GM23338 (cell line): ENCODE measurements at regions not wholly inside any gene's neighbourhood (a gene's known extent, or its start where the extent isn't known, plus 50 kb on each side); places are given as distances from the start of the nearest gene placed in this dataset.

ENCODE experiments used
- ATAC-seq: fragments of 200-7000 bp; cut with Tn5 transposase; 3 replicates; pipeline ENCODE4 v1.9.1; 2020
- DNase-seq: peaks from one replicate; pipeline ENCODE4 v3.0.0-alpha.2; 2015; ENCODE audit warnings: low spot score
- H2AFZ ChIP-seq: fragments of 200-600 bp; sonication (generic); 2 replicates; pipeline ENCODE4 v1.8.0; 2016; ENCODE audit warnings: antibody characterized with exemption, mild to moderate bottlenecking, moderate library complexity
- H3F3A ChIP-seq: fragments of 200-600 bp; sonication (generic); replicated peaks from 2 replicates; pipeline ENCODE4 v1.8.0; 2017; ENCODE audit warnings: antibody characterized with exemption, mixed run types, low read depth
- H3K27ac ChIP-seq: fragments of 200-600 bp; sonication (generic); 2 replicates; pipeline ENCODE4 v1.6.1; 2016; ENCODE audit warnings: low read depth
- H3K27me3 ChIP-seq: fragments of 200-600 bp; sonication (generic); 2 replicates; pipeline ENCODE4 v1.8.0; 2016; ENCODE audit warnings: mild to moderate bottlenecking, mixed run types, moderate library complexity; ENCODE audit not compliant: insufficient read depth
- H3K36me3 ChIP-seq: fragments of 200-600 bp; sonication (generic); 2 replicates; pipeline ENCODE4 v1.8.0; 2016; ENCODE audit warnings: mild to moderate bottlenecking; ENCODE audit not compliant: insufficient read depth
- H3K4me1 ChIP-seq: fragments of 200-600 bp; sonication (generic); 2 replicates; pipeline ENCODE4 v1.8.0; 2016; ENCODE audit warnings: mild to moderate bottlenecking, moderate library complexity; ENCODE audit not compliant: insufficient read depth
- H3K4me2 ChIP-seq: fragments of 200-600 bp; sonication (generic); 2 replicates; pipeline ENCODE4 v1.7.1; 2017; ENCODE audit warnings: mixed run types
- H3K4me3 ChIP-seq: fragments of 200-600 bp; sonication (generic); 2 replicates; pipeline ENCODE4 v1.6.1; 2016; ENCODE audit warnings: mixed run types
- H3K79me2 ChIP-seq: fragments of 200-600 bp; sonication (generic); replicated peaks from 2 replicates; pipeline ENCODE4 v1.8.0; 2017; ENCODE audit warnings: mild to moderate bottlenecking; ENCODE audit not compliant: insufficient read depth
- H3K9me2 ChIP-seq: fragments of 200-600 bp; sonication (generic); 2 replicates; pipeline ENCODE4 v1.8.0; 2017; ENCODE audit not compliant: insufficient read depth
- H4K20me1 ChIP-seq: fragments of 200-600 bp; sonication (generic); replicated peaks from 2 replicates; pipeline ENCODE4 v1.8.0; 2017; ENCODE audit warnings: mild to moderate bottlenecking; ENCODE audit not compliant: insufficient read depth
- H3K27ac Mint-ChIP-seq: 2 replicates; pipeline ENCODE4 v1.8.0; 2020; ENCODE audit warnings: inconsistent platforms, mild to moderate bottlenecking, moderate library complexity, mixed read lengths
- H3K27me3 Mint-ChIP-seq: 3 replicates; pipeline ENCODE4 v1.8.0; 2022; ENCODE audit warnings: low read depth, mild to moderate bottlenecking, moderate library complexity, mixed read lengths, inconsistent platforms; ENCODE audit not compliant: insufficient read depth, poor library complexity
- H3K36me3 Mint-ChIP-seq: 3 replicates; pipeline ENCODE4 v1.8.0; 2021; ENCODE audit warnings: low read depth, mild to moderate bottlenecking, inconsistent platforms, moderate library complexity, mixed read lengths
- H3K4me1 Mint-ChIP-seq: 3 replicates; pipeline ENCODE4 v1.8.0; 2020; ENCODE audit warnings: mild to moderate bottlenecking, inconsistent platforms, mixed read lengths
- H3K4me3 Mint-ChIP-seq: 3 replicates; pipeline ENCODE4 v1.8.0; 2021; ENCODE audit warnings: moderate library complexity, mild to moderate bottlenecking, inconsistent platforms, mixed read lengths
- H3K9me3 Mint-ChIP-seq: 3 replicates; pipeline ENCODE4 v1.8.0; 2020; ENCODE audit warnings: moderate library complexity, mild to moderate bottlenecking, inconsistent platforms, mixed read lengths
- CREB1 ChIP-seq: fragments of 250-450 bp; sonication (Bioruptor Pico); IDR thresholded peaks from 2 replicates; pipeline ENCODE4 v1.5.0; 2020; ENCODE audit warnings: low read depth, mild to moderate bottlenecking, moderate library complexity
- EZH2phosphoT487 ChIP-seq: fragments of 200-600 bp; sonication (generic); IDR thresholded peaks from one replicate; pipeline ENCODE4 v1.8.1; 2018; ENCODE audit warnings: antibody characterized with exemption; ENCODE audit not compliant: unreplicated experiment
- NANOG ChIP-seq: IDR thresholded peaks from 2 replicates; pipeline ENCODE4 v1.6.1; 2016; ENCODE audit warnings: antibody characterized with exemption, borderline replicate concordance
- POLR2AphosphoS5 ChIP-seq: IDR thresholded peaks from 2 replicates; pipeline ENCODE4 v1.6.1; 2016; ENCODE audit warnings: antibody characterized with exemption, low read depth
- STAT1 ChIP-seq: IDR thresholded peaks from one replicate; pipeline ENCODE4 v1.6.1; 2016; ENCODE audit warnings: antibody characterized with exemption; ENCODE audit not compliant: unreplicated experiment
- ZNF114 ChIP-seq: fragments of 250-450 bp; sonication (Bioruptor Pico); IDR thresholded peaks from 2 replicates; pipeline ENCODE4 v1.5.0; 2020; ENCODE audit warnings: mild to moderate bottlenecking, moderate library complexity
- ZNF331 ChIP-seq: fragments of 250-450 bp; sonication (Bioruptor Pico); IDR thresholded peaks from 2 replicates; pipeline ENCODE4 v1.5.0; 2020; ENCODE audit warnings: low read depth, mild to moderate bottlenecking, moderate library complexity
- TF ChIP-seq, protein P1 (sequence below): IDR thresholded peaks from one replicate; pipeline ENCODE4 v1.6.1; 2018; ENCODE audit warnings: antibody characterized with exemption; ENCODE audit not compliant: unreplicated experiment
- TF ChIP-seq, protein P2 (sequence below), 2 experiments: fragments of 200-600 bp in 1 of 2; sonication (generic) in 1 of 2; conservative IDR thresholded peaks; 2 replicates each; pipeline versions ENCODE4 v1.5.1 to v1.6.1; 2016 to 2017; ENCODE audit warnings: antibody characterized with exemption in 2 of 2, low read depth in 2 of 2, mild to moderate bottlenecking in 2 of 2, moderate library complexity in 1 of 2
- TF ChIP-seq, protein P3 (sequence below): IDR thresholded peaks from 2 replicates; pipeline ENCODE4 v1.6.1; 2016; ENCODE audit warnings: antibody characterized with exemption

DNA sequence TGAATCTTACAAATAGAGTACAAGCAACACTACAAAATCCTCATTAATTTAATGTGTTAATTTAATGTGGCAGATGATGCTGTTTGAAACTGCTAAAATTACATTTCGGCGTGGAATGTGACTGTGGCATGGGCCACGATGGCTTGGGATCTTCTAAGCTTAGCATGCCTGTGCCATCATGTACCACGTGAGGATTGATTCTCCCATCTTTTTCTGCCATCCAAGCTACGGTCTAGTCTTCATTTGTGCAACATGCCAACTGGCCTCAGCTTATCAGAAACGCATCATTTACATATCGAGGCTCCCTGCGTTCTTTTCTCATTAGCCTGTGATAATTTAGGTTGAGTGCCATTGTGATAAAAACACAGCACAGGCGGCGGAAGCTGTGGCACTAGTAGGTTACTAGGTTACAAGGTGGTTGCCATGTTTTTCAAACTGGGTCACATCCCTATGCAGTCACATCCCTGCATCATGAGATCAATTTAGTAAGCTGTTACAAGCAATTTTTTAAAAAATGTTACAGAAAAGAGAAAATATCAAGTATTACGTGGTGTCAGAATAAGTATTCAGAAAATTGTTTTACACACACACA is 189.9 kb upstream of the RBPJ start (continued):
- TF ChIP-seq, protein P1, sequence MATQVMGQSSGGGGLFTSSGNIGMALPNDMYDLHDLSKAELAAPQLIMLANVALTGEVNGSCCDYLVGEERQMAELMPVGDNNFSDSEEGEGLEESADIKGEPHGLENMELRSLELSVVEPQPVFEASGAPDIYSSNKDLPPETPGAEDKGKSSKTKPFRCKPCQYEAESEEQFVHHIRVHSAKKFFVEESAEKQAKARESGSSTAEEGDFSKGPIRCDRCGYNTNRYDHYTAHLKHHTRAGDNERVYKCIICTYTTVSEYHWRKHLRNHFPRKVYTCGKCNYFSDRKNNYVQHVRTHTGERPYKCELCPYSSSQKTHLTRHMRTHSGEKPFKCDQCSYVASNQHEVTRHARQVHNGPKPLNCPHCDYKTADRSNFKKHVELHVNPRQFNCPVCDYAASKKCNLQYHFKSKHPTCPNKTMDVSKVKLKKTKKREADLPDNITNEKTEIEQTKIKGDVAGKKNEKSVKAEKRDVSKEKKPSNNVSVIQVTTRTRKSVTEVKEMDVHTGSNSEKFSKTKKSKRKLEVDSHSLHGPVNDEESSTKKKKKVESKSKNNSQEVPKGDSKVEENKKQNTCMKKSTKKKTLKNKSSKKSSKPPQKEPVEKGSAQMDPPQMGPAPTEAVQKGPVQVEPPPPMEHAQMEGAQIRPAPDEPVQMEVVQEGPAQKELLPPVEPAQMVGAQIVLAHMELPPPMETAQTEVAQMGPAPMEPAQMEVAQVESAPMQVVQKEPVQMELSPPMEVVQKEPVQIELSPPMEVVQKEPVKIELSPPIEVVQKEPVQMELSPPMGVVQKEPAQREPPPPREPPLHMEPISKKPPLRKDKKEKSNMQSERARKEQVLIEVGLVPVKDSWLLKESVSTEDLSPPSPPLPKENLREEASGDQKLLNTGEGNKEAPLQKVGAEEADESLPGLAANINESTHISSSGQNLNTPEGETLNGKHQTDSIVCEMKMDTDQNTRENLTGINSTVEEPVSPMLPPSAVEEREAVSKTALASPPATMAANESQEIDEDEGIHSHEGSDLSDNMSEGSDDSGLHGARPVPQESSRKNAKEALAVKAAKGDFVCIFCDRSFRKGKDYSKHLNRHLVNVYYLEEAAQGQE: no peak
- TF ChIP-seq EZH2phosphoT487: no peak
- TF ChIP-seq, protein P2, sequence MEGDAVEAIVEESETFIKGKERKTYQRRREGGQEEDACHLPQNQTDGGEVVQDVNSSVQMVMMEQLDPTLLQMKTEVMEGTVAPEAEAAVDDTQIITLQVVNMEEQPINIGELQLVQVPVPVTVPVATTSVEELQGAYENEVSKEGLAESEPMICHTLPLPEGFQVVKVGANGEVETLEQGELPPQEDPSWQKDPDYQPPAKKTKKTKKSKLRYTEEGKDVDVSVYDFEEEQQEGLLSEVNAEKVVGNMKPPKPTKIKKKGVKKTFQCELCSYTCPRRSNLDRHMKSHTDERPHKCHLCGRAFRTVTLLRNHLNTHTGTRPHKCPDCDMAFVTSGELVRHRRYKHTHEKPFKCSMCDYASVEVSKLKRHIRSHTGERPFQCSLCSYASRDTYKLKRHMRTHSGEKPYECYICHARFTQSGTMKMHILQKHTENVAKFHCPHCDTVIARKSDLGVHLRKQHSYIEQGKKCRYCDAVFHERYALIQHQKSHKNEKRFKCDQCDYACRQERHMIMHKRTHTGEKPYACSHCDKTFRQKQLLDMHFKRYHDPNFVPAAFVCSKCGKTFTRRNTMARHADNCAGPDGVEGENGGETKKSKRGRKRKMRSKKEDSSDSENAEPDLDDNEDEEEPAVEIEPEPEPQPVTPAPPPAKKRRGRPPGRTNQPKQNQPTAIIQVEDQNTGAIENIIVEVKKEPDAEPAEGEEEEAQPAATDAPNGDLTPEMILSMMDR (conservative IDR thresholded peaks at IDR 0.05; ENCODE audit: low read depth in 2 of 2): no peak
- no peak for TF ChIP-seq POLR2AphosphoS5
- TF ChIP-seq CREB1 (CRISPR knock-in tag): no peak
- TF ChIP-seq STAT1: no peak
- TF ChIP-seq, protein P3, sequence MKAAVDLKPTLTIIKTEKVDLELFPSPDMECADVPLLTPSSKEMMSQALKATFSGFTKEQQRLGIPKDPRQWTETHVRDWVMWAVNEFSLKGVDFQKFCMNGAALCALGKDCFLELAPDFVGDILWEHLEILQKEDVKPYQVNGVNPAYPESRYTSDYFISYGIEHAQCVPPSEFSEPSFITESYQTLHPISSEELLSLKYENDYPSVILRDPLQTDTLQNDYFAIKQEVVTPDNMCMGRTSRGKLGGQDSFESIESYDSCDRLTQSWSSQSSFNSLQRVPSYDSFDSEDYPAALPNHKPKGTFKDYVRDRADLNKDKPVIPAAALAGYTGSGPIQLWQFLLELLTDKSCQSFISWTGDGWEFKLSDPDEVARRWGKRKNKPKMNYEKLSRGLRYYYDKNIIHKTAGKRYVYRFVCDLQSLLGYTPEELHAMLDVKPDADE: no peak
- TF ChIP-seq ZNF331 (CRISPR knock-in tag): no peak
- no peak for TF ChIP-seq ZNF114 (CRISPR knock-in tag)

DNA sequence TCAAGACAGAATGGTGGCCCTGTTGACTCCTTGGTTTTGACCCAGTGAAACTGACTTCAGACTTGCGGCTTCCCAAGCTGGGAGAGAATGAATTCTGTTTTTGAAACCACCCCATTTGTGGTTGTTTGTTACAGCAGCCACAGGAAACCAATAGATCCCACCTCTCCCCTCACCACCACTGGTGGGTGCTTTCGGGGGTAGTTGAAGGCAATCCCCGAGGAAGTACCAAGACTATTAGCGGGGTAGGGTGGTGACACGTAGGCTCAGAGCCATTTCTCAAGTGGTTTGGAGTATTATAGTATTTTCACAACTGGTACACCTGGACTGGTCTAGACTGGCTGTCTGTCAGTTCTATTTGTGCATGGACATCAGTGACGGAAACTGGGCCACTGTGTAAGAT is 189.1 kb upstream of the RBPJ start:
- Histone ChIP-seq H3K9me2 (peaks cover 13% of the 10 kb centered on the region; the same call in 1 of the 2 replicates), H3K27me3 (no peaks in the 10 kb centered on the region), H3K27ac (no peak overlapping the region), H2AFZ (no peak overlapping the region), H3K4me1 (no peaks in the 10 kb centered on the region), H3F3A (no peaks in the 10 kb centered on the region), H3K4me3 (no peak overlapping the region), H3K79me2 (no peaks in the 10 kb centered on the region), H3K4me2 (no peak overlapping the region), H4K20me1 (no peaks in the 10 kb centered on the region), H3K36me3 (no peaks in the 10 kb centered on the region)
- no peaks in the 10 kb centered on the region for H3K4me1 Mint-ChIP-seq
- peaks cover 2% of the 10 kb centered on the region; the same call in 1 of the 3 replicates for H3K9me3 Mint-ChIP-seq
- H3K4me3 Mint-ChIP-seq: no peak overlapping the region
- no peaks in the 10 kb centered on the region; the same call in 2 of the 3 replicates for H3K36me3 Mint-ChIP-seq
- no peak overlapping the region for H3K27ac Mint-ChIP-seq
- ATAC-seq (no peak), DNase-seq (no peak)
- no peaks in the 10 kb centered on the region for H3K27me3 Mint-ChIP-seq
- TF ChIP-seq NANOG (no peak), ZNF331 (CRISPR knock-in tag) (no peak)
- TF ChIP-seq, protein P2 (conservative IDR thresholded peaks at IDR 0.05; ENCODE audit: low read depth in 2 of 2): no peak
- TF ChIP-seq, protein P1: no peak
